ENCODE measurements at regions not wholly inside any gene's neighbourhood (a gene's known extent, or its start where the extent isn't known, plus 50 kb on each side); places are given as distances from the start of the nearest gene placed in this dataset.

GRCh38 chr12:125720961-125721360, 655.7 kb downstream of the AACS start:
- POLR2A ChIA-PET: no interaction called here

More at GRCh38 chr12:125720961-125721360, 655.7 kb downstream of the AACS start:
- in situ Hi-C loops (cut with MboI) (no loop called here), intact Hi-C loops (cut with micrococcal nuclease; ENCODE audit: unreplicated experiment) (no loop called here)
- Histone ChIP-seq H3K9ac (ENCODE audit: control insufficient read depth, insufficient read depth, low read length) (no peak overlapping the region), H3K27me3 (replicated peaks in 1 of 2; ENCODE audit: control insufficient read depth in 2 of 2, insufficient read depth in 2 of 2, low read length in 1 of 2) (no peaks in the 10 kb centered on the region), H3K4me1 (ENCODE audit: control insufficient read depth, insufficient read depth, low read length) (no peaks in the 10 kb centered on the region), H3K27ac (ENCODE audit: control insufficient read depth, insufficient read depth) (no peak overlapping the region), H2AFZ (ENCODE audit: control insufficient read depth, low read depth, low read length) (no peak overlapping the region), H3K36me3 (ENCODE audit: control insufficient read depth in 2 of 2, insufficient read depth in 2 of 2, low read length in 1 of 2) (no peaks in the 10 kb centered on the region), H3K4me3 (no peak overlapping the region), H3K9me3 (replicated peaks; ENCODE audit: control insufficient read depth, insufficient read depth, low read length) (no peaks in the 10 kb centered on the region; the same call in 2 of the 3 replicates), H3K4me2 (ENCODE audit: control insufficient read depth, insufficient read depth) (no peak overlapping the region), H3K79me2 (ENCODE audit: control insufficient read depth, insufficient read depth, low read length) (no peaks in the 10 kb centered on the region), H4K20me1 (ENCODE audit: control insufficient read depth, insufficient read depth) (no peaks in the 10 kb centered on the region)
- no peak for ATAC-seq
- no peak for TF ChIP-seq ZNF687 (IDR thresholded peaks at IDR 0.05)
- no peak for TF ChIP-seq SMAD5 (IDR thresholded peaks at IDR 0.05; ENCODE audit: low read depth)
- no peak for TF ChIP-seq ESRRA (IDR thresholded peaks at IDR 0.05; ENCODE audit: low read length)
- TF ChIP-seq USF2 (IDR thresholded peaks at IDR 0.05; ENCODE audit: borderline replicate concordance, low read depth, low read length): no peak
- no peak for TF ChIP-seq FOXM1 (IDR thresholded peaks at IDR 0.05; ENCODE audit: low read depth, low read length)
- RAD21 ChIA-PET (ENCODE audit: unreplicated experiment): no interaction called here
- SMC1A ChIA-PET (ENCODE audit: uncharacterized antibody, unreplicated experiment): no interaction called here
- WGBS (ENCODE audit: insufficient coverage, insufficient replicate concordance, low lambda C conversion rate, missing lambda C conversion rate): 29% methylated on average over 10 of the region's 10 CpGs
- no peak for DNase-seq (ENCODE audit: low read depth, low spot score)
- CTCF ChIA-PET: no interaction called here
- no TSS peak for BruUV-seq (replicated peaks)
- no peak for FAIRE-seq
